Lung (tissue), 11 donors: ENCODE measurements at regions not wholly inside any gene's neighbourhood (a gene's known extent, or its start where the extent isn't known, plus 50 kb on each side); places are given as distances from the start of the nearest gene placed in this dataset.

ENCODE experiments used
- ATAC-seq: fragments of 200-7000 bp; cut with Tn5 transposase; one replicate; pipeline ENCODE4 v1.9.1; 2020; ENCODE audit warnings: moderate number of reproducible peaks; ENCODE audit not compliant: insufficient read depth, low FRiP score
- DNase-seq, 3 donors: peaks; one replicate each; pipeline ENCODE4 v3.0.0-alpha.2; 2013 to 2017
- H3K27ac ChIP-seq, 2 donors: one replicate each; pipeline ENCODE4 v1.5.1; 2013; ENCODE audit warnings: mild to moderate bottlenecking in 2 of 2, moderate library complexity in 2 of 2, control low read depth in 1 of 2, inconsistent platforms in 1 of 2, low read depth in 1 of 2, low read length in 1 of 2
- H3K27me3 ChIP-seq, 3 donors: one replicate each; pipeline ENCODE4 v1.5.1; 2013; ENCODE audit warnings: low read length in 2 of 3; ENCODE audit not compliant: control insufficient read depth in 3 of 3, insufficient read depth in 3 of 3
- H3K36me3 ChIP-seq, 4 donors: one replicate each; pipeline ENCODE4 v1.5.1; 2013; ENCODE audit warnings: low read length in 4 of 4, mild to moderate bottlenecking in 1 of 4, moderate library complexity in 1 of 4; ENCODE audit not compliant: control insufficient read depth in 4 of 4, insufficient read depth in 4 of 4
- H3K4me1 ChIP-seq, 5 donors: one replicate each; pipeline ENCODE4 v1.5.1; 2013; ENCODE audit warnings: low read length in 5 of 5, mild to moderate bottlenecking in 2 of 5, moderate library complexity in 1 of 5; ENCODE audit not compliant: control insufficient read depth in 5 of 5, insufficient read depth in 5 of 5
- H3K4me3 ChIP-seq: one replicate; pipeline ENCODE4 v1.5.1; 2013; ENCODE audit warnings: mild to moderate bottlenecking, control low read depth, moderate library complexity
- H3K9ac ChIP-seq, 2 donors: one replicate each; pipeline ENCODE4 v1.5.1; 2013; ENCODE audit warnings: low read length in 2 of 2, control low read depth in 1 of 2; ENCODE audit not compliant: insufficient read depth in 1 of 2
- H3K9me3 ChIP-seq, 4 donors: one replicate each; pipeline ENCODE4 v1.5.1; 2013; ENCODE audit warnings: low read length in 3 of 4, mild to moderate bottlenecking in 1 of 4, moderate library complexity in 1 of 4; ENCODE audit not compliant: control insufficient read depth in 4 of 4, insufficient read depth in 3 of 4
- WGBS, 2 donors: extraction: QIAGEN DNeasy Blood & Tissue Kit; methylation state at CpG; one replicate each; pipeline ENCODE4 v1.1.7; 2013; 5-methylcytosine and 5-hydroxymethylcytosine counted together
- TF ChIP-seq, protein P1 (sequence below): IDR thresholded peaks from 2 replicates; pipeline ENCODE4 v1.5.1; 2012; ENCODE audit warnings: mild to moderate bottlenecking; ENCODE audit errors: control extremely low read depth, extremely low read depth
- donor health status: control.
- donor health status: control.
- donor health status: Bipolar disorder and iron deficiency.
- donor health status: healthy.
- donor health status: DM: yes; HTN: yes; CAD: no.

- ATAC-seq (no peak), DNase-seq (no peak)
- no peak overlapping the region for H3K27ac ChIP-seq
- H3K9me3 ChIP-seq = peaks cover 0 to 7% (median 0%) of the 10 kb centered on the region in 4 donors
- TF ChIP-seq, protein P1, sequence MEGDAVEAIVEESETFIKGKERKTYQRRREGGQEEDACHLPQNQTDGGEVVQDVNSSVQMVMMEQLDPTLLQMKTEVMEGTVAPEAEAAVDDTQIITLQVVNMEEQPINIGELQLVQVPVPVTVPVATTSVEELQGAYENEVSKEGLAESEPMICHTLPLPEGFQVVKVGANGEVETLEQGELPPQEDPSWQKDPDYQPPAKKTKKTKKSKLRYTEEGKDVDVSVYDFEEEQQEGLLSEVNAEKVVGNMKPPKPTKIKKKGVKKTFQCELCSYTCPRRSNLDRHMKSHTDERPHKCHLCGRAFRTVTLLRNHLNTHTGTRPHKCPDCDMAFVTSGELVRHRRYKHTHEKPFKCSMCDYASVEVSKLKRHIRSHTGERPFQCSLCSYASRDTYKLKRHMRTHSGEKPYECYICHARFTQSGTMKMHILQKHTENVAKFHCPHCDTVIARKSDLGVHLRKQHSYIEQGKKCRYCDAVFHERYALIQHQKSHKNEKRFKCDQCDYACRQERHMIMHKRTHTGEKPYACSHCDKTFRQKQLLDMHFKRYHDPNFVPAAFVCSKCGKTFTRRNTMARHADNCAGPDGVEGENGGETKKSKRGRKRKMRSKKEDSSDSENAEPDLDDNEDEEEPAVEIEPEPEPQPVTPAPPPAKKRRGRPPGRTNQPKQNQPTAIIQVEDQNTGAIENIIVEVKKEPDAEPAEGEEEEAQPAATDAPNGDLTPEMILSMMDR = no peak
- H3K27me3 ChIP-seq = peaks cover 0 to 4% (median 0%) of the 10 kb centered on the region in 3 donors
- no peak overlapping the region for H3K9ac ChIP-seq
- 84 to 88% methylated on average over 7 of the region's 7 CpGs for WGBS, 2 donors
- no peak overlapping the region for H3K4me3 ChIP-seq
- no peaks in the 10 kb centered on the region for H3K4me1 ChIP-seq
- H3K36me3 ChIP-seq = no peaks in the 10 kb centered on the region
These were observed 116.0 kb upstream of the PPP1R26 start for GRCh38 chr9:135363596-135363995.

- H3K9ac ChIP-seq = no peak overlapping the region
- no peaks in the 10 kb centered on the region for H3K4me1 ChIP-seq
- peaks cover 0 to 4% (median 4%) of the 10 kb centered on the region in 3 donors for H3K27me3 ChIP-seq
- 70 to 79% methylated on average over 10 of the region's 10 CpGs for WGBS, 2 donors
- no peak for DNase-seq
- TF ChIP-seq, protein P1 = no peak
- no peak overlapping the region for H3K27ac ChIP-seq
- H3K9me3 ChIP-seq = peaks cover 0 to 7% (median 0%) of the 10 kb centered on the region in 4 donors
- H3K4me3 ChIP-seq = no peak overlapping the region
- H3K36me3 ChIP-seq = no peaks in the 10 kb centered on the region
- no peak for ATAC-seq
These were observed 114.4 kb upstream of the PPP1R26 start for GRCh38 chr9:135365013-135365768.

- 67 to 72% methylated on average over 3 of the region's 3 CpGs for WGBS, 2 donors
- H3K4me1 ChIP-seq = no peaks in the 10 kb centered on the region
- TF ChIP-seq, protein P1 = no peak
These were observed 113.5 kb upstream of the PPP1R26 start for GRCh38 chr9:135366104-135366503.

More at GRCh38 chr9:135366104-135366503, 113.5 kb upstream of the PPP1R26 start:
- Histone ChIP-seq H3K27ac (no peak overlapping the region), H3K9me3 (peaks cover 0 to 7% (median 0%) of the 10 kb centered on the region in 4 donors), H3K4me3 (no peak overlapping the region), H3K36me3 (no peaks in the 10 kb centered on the region), H3K9ac (no peak overlapping the region), H3K27me3 (peaks cover 0 to 4% (median 4%) of the 10 kb centered on the region in 3 donors)
- DNase-seq (no peak), ATAC-seq (no peak)
